ENCODE measurements at regions not wholly inside any gene's neighbourhood (a gene's known extent, or its start where the extent isn't known, plus 50 kb on each side); places are given as distances from the start of the nearest gene placed in this dataset.

GRCh38 chr4:143082701-143083100 is 102.0 kb upstream of the USP38 start:
- H3K36me3 ChIP-seq = no peaks in the 10 kb centered on the region
- no peaks in the 10 kb centered on the region for H3K9me3 ChIP-seq
- DNase-seq = no peak
- H3K4me3 ChIP-seq = no peak overlapping the region
- no peak for TF ChIP-seq CTCF (IDR thresholded peaks at IDR 0.05)
- TF ChIP-seq POLR2A (IDR thresholded peaks at IDR 0.05) = no peak
- no peak overlapping the region for H3K27ac ChIP-seq
- H3K27me3 ChIP-seq = no peaks in the 10 kb centered on the region
- peaks cover 0 to 10% (median 0%) of the 10 kb centered on the region in 4 donors for H3K4me1 ChIP-seq

DNA sequence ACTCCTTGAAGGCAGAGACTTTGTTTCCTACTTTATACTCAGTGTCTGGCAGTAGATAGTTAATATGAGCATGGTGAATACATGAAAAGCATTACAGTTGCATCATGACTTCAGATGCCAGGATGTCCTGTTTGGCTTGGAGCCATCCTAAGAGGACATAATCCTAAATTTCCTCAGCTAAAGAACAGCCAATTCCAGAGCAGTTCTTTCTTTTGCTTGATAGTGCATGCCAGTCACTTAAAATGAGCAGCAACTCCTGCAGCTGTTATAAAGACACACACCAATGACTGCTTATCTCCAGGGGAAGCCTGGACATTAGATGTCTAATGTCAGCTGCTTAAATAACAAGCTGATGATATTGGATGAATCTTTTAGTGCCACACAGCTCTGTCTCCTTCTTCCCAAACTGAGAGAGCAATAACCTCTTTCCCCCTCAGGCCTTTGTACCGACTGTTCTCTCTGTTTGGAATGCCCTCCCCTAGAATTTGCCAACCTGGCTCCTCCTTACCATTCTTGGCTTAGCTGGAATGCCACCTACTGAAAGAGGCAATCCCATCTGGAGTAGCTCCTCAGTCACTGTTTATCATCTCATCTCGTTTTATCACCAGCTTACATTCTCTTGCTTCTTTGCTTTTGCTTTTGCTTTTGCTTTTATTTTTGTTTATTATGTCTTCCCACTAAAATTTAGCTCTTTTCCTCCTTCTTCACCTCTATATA is 100.8 kb upstream of the USP38 start:
- H3K4me1 ChIP-seq = peaks cover 0 to 10% (median 0%) of the 10 kb centered on the region in 4 donors
- no peak for DNase-seq
- no peak overlapping the region for H3K27ac ChIP-seq
- no peaks in the 10 kb centered on the region for H3K27me3 ChIP-seq
- no peaks in the 10 kb centered on the region for H3K9me3 ChIP-seq
- TF ChIP-seq POLR2A (IDR thresholded peaks at IDR 0.05) = no peak
- no peak for TF ChIP-seq CTCF (IDR thresholded peaks at IDR 0.05)
- H3K36me3 ChIP-seq = no peaks in the 10 kb centered on the region
- no peak overlapping the region for H3K4me3 ChIP-seq

GRCh38 chr4:143084566-143084965 is 100.2 kb upstream of the USP38 start:
- Histone ChIP-seq H3K27me3 (no peaks in the 10 kb centered on the region), H3K9me3 (no peaks in the 10 kb centered on the region), H3K4me1 (peaks cover 0 to 10% (median 0%) of the 10 kb centered on the region in 4 donors), H3K36me3 (no peaks in the 10 kb centered on the region), H3K27ac (no peak overlapping the region), H3K4me3 (no peak overlapping the region)
- DNase-seq = no peak
- no peak for TF ChIP-seq POLR2A (IDR thresholded peaks at IDR 0.05)
- TF ChIP-seq CTCF (IDR thresholded peaks at IDR 0.05) = no peak

DNA sequence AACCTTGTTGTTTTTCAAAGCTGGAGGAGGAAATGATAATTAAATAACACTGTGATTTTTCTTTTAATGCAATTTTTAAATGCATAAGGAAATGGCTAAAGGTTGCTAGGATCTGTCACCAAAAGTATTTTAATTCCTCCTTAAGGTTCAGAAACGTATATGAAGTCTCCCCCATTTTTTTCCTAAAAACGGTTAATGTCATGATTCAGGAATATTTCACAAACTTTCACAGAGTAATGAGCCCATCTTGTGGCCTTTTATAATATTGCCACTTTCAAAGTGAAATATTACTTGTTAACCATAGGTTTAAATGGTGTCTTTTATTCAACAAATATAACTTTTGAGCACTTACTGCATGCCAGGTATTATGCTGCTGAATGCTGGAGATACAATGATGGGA is 99.5 kb upstream of the USP38 start:
- Histone ChIP-seq H3K27ac (no peak overlapping the region), H3K27me3 (no peaks in the 10 kb centered on the region), H3K4me3 (no peak overlapping the region), H3K4me1 (peaks cover 0 to 10% (median 0%) of the 10 kb centered on the region in 4 donors), H3K36me3 (no peaks in the 10 kb centered on the region), H3K9me3 (no peaks in the 10 kb centered on the region)
- no peak for DNase-seq
- TF ChIP-seq POLR2A (IDR thresholded peaks at IDR 0.05) (no peak), CTCF (IDR thresholded peaks at IDR 0.05) (peak in 4 of 6 experiments; percentile 20 to 68 (median 58))

DNA sequence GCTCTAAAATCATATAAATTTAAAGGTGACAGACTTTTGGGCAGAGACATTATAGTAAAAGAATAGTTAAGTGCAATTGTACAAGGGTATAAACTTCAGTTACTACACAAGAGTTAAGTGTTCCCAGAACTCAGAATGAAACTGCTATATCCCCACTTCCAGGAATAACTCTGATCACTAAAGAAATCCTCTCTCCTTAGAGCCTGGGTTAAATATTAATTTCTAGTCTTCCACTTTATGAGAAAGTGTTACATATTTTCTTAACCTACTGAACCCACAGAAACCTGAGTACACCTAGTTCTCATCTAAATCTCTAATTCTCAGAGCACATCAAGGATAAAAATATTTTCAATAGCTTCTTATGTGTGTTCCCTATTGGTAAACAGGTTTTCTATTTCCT is 99.1 kb upstream of the USP38 start:
- Histone ChIP-seq H3K36me3 (no peaks in the 10 kb centered on the region), H3K4me1 (peaks cover 0 to 10% (median 0%) of the 10 kb centered on the region in 4 donors), H3K9me3 (no peaks in the 10 kb centered on the region), H3K27ac (no peak overlapping the region), H3K4me3 (no peak overlapping the region), H3K27me3 (no peaks in the 10 kb centered on the region)
- no peak for TF ChIP-seq POLR2A (IDR thresholded peaks at IDR 0.05)
- TF ChIP-seq CTCF (IDR thresholded peaks at IDR 0.05) = no peak
- DNase-seq = no peak
